ENCODE measurements at regions not wholly inside any gene's neighbourhood (a gene's known extent, or its start where the extent isn't known, plus 50 kb on each side); places are given as distances from the start of the nearest gene placed in this dataset.

DNA sequence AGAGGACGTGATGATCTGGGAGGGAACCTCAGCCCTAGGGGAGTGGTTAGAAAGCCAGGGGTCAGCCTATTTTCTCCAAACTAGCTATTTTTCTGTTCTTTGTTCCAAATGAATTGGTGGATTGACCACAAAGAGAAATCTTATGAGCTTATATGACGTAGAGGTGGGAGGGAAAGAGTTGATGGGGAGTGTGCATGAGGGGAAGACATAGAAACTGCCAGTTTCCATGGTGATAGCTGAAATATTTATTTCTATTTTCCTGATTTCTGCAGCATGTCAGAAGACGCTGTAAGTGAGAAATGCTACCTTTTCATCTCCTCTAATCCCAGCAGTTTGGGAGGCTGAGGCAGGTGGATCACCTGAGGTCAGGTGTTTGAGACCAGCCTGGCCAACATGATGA lies 51.4 kb upstream of the CISTR start:
- ChIA-PET CTCF (interaction anchor here (0.6 to 4.5 kb wide), 6 partner anchors 10 to 660 kb away, joined by 3 to 15 read pairs (median 4); no protein-coding TSS in a partner anchor), POLR2A (no interaction called here)
- TF ChIP-seq HDGF (IDR thresholded peaks at IDR 0.05; ENCODE audit: borderline replicate concordance) (no peak), ELF4 (IDR thresholded peaks at IDR 0.05) (no peak), TARDBP (IDR thresholded peaks at IDR 0.05) (no peak), LEF1 (IDR thresholded peaks at IDR 0.05; ENCODE audit: borderline replicate concordance) (no peak), FOXM1 (IDR thresholded peaks at IDR 0.05; ENCODE audit: borderline replicate concordance) (no peak), BHLHE40 (IDR thresholded peaks at IDR 0.05; ENCODE audit: borderline replicate concordance) (no peak), ZNF384 (IDR thresholded peaks at IDR 0.05) (no peak), FOXA1 (IDR thresholded peaks at IDR 0.05) (no peak), CTBP1 (IDR thresholded peaks at IDR 0.05; ENCODE audit: borderline replicate concordance) (no peak), FOXK2 (IDR thresholded peaks at IDR 0.05) (no peak), SUZ12 (IDR thresholded peaks at IDR 0.05) (no peak), SP1 (IDR thresholded peaks at IDR 0.05) (no peak), L3MBTL2 (conservative IDR thresholded peaks at IDR 0.05) (no peak), ARNT (IDR thresholded peaks at IDR 0.05) (no peak), NFRKB (IDR thresholded peaks at IDR 0.05) (no peak)
- TF ChIP-seq, protein P1, sequence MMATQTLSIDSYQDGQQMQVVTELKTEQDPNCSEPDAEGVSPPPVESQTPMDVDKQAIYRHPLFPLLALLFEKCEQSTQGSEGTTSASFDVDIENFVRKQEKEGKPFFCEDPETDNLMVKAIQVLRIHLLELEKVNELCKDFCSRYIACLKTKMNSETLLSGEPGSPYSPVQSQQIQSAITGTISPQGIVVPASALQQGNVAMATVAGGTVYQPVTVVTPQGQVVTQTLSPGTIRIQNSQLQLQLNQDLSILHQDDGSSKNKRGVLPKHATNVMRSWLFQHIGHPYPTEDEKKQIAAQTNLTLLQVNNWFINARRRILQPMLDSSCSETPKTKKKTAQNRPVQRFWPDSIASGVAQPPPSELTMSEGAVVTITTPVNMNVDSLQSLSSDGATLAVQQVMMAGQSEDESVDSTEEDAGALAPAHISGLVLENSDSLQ (IDR thresholded peaks at IDR 0.05), result no peak
- DNase-seq (ENCODE audit: extremely low spot score), result no peak

DNA sequence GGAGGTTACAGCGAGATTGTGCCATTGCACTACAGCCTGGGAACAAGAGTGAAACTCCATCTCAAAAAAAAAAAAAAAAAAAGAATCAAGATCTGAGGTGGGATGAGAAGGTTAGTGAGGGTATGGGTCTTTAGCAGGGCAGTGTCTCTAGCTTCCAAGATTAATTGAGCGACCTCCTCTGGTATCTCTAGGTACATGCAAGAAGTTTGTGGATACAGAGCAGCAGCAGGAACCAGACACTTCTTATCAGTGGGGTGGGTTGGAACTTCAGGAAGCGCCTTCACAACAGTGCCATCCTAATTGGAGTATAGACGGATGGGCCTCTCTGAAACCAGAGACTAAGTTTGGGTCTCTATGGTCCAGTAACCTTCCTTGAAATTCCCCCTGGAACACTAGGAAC lies 51.9 kb upstream of the CISTR start:
- peak; percentile 45 for DNase-seq (ENCODE audit: extremely low spot score)
- ChIA-PET CTCF (interaction anchor here (0.6 to 4.5 kb wide), 12 partner anchors 10 to 659 kb away, joined by 3 to 15 read pairs (median 4); partner anchors contain the start of genes HOXC10 and HOXC11), POLR2A (no interaction called here)
- TF ChIP-seq FOXK2 (IDR thresholded peaks at IDR 0.05) (no peak), SUZ12 (IDR thresholded peaks at IDR 0.05) (no peak), CTBP1 (IDR thresholded peaks at IDR 0.05; ENCODE audit: borderline replicate concordance) (no peak), ARNT (IDR thresholded peaks at IDR 0.05) (no peak), ZNF384 (IDR thresholded peaks at IDR 0.05) (no peak), BHLHE40 (IDR thresholded peaks at IDR 0.05; ENCODE audit: borderline replicate concordance) (no peak)
- TF ChIP-seq, protein P1 (IDR thresholded peaks at IDR 0.05), result no peak

DNA sequence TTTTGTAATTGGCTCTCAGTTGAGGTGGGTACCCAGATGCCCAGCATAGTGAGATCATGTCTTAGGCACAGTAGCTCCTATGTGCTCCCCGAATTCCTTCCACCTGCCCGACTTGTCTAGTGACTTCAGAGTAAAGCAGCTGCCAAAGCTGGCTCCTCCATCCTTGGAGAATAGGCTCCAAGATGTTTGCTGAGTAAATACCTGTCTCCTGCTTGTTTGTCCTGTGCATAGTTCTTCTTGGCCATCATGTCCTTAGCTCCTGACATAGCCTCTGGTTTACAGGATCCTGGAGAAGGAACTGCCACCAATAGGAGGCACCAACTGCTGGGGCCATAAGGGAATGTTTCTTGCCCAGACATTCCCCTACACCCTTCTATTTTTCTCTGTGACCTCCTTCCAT lies 52.6 kb upstream of the CISTR start:
- POLR2A ChIA-PET, result interaction anchor here (0.9 kb wide), 1 partner anchor 134 kb away, joined by 3 read pairs; the partner anchor contains the start of gene HOXC13
- TF ChIP-seq, protein P1 (IDR thresholded peaks at IDR 0.05), result no peak
- TF ChIP-seq TARDBP (IDR thresholded peaks at IDR 0.05) (no peak), SP1 (IDR thresholded peaks at IDR 0.05) (no peak), ZNF384 (IDR thresholded peaks at IDR 0.05) (no peak), ARNT (IDR thresholded peaks at IDR 0.05) (no peak), LEF1 (IDR thresholded peaks at IDR 0.05; ENCODE audit: borderline replicate concordance) (no peak)
- CTCF ChIA-PET, result interaction anchor here (0.6 to 4.5 kb wide), 6 partner anchors 12 to 397 kb away, joined by 3 to 15 read pairs (median 3); partner anchors contain the start of genes HOXC10 and HOXC11
- DNase-seq (ENCODE audit: extremely low spot score), result no peak

GRCh38 chr12:53805067-53805466 lies 53.3 kb upstream of the CISTR start:
- POLR2A ChIA-PET, result interaction anchor here (0.9 kb wide), 1 partner anchor 134 kb away, joined by 3 read pairs; the partner anchor contains the start of gene HOXC13
- CTCF ChIA-PET, result interaction anchor here (0.6 to 4.5 kb wide), 3 partner anchors 13 to 180 kb away, joined by 3 to 15 read pairs (median 4); partner anchors contain the start of gene HOXC10
- no peak for DNase-seq (ENCODE audit: extremely low spot score)
- TF ChIP-seq FOXM1 (IDR thresholded peaks at IDR 0.05; ENCODE audit: borderline replicate concordance), result no peak
- TF ChIP-seq BHLHE40 (IDR thresholded peaks at IDR 0.05; ENCODE audit: borderline replicate concordance), result no peak
- TF ChIP-seq, protein P1 (IDR thresholded peaks at IDR 0.05), result no peak
- no peak for TF ChIP-seq L3MBTL2 (conservative IDR thresholded peaks at IDR 0.05)

DNA sequence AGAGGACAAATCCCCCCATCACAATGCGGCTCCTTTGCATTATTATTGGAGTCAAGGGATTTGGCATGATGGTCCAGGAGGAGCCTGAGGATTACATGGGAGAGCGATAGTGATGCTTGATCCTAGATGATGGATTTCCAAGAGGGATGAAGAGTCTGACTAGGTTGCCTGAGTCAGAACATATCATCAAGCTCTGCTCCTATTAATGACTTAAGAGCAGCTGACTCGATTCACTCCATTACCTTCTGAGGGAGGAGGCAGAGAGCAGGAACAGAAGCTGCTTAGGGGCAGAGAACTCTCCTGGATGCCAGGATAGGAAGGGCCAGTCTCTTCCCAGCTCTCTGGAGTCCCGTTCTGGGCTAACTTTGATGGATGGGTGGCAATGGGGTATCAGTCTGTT lies 54.0 kb upstream of the CISTR start:
- DNase-seq (ENCODE audit: extremely low spot score), result no peak
- CTCF ChIA-PET, result interaction anchor here (1.0 to 4.5 kb wide), 3 partner anchors 13 to 179 kb away, joined by 3 to 15 read pairs (median 3); partner anchors contain the start of gene HOXC10
- POLR2A ChIA-PET, result no interaction called here
- TF ChIP-seq FOXA1 (IDR thresholded peaks at IDR 0.05) (no peak), SUZ12 (IDR thresholded peaks at IDR 0.05) (no peak), LEF1 (IDR thresholded peaks at IDR 0.05; ENCODE audit: borderline replicate concordance) (no peak), TARDBP (IDR thresholded peaks at IDR 0.05) (no peak)

DNA sequence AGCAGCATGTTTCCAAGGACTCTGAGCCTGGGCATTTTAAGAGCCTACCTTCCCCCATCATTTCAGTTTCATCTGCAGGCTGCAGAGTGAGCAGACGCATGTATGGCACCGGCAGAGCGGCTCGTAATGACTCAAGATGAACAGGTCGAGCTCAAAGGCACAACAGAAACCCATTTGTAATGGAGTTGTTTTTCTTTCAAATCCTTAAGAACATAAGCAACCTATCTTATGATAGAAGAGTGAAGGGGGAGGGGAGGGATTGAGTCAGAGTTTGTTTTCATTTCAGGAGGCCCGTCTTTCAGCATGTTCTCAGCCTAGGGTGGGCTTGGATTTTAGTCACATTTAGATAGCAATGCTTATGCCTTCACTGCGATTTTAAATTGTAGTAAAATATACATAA lies 54.9 kb upstream of the CISTR start:
- POLR2A ChIA-PET, result no interaction called here
- TF ChIP-seq L3MBTL2 (conservative IDR thresholded peaks at IDR 0.05), result peak; percentile 3; the same call in 1 of the 2 replicates
- TF ChIP-seq ARNT (IDR thresholded peaks at IDR 0.05), result no peak
- no peak for TF ChIP-seq SP1 (IDR thresholded peaks at IDR 0.05)
- TF ChIP-seq ZNF384 (IDR thresholded peaks at IDR 0.05), result no peak
- CTCF ChIA-PET, result interaction anchor here (0.8 to 4.5 kb wide), 4 partner anchors 14 to 178 kb away, joined by 3 to 15 read pairs (median 3); partner anchors contain the start of gene HOXC10
- DNase-seq (ENCODE audit: extremely low spot score), result no peak

Measured in HEK293T (cell line).